Erythroblast (primary cell): ENCODE measurements at regions not wholly inside any gene's neighbourhood (a gene's known extent, or its start where the extent isn't known, plus 50 kb on each side); places are given as distances from the start of the nearest gene placed in this dataset.

Experiments used
- GATA1 ChIP-seq: IDR thresholded peaks from 2 replicates; pipeline ENCODE4 v1.6.1; 2011; ENCODE audit warnings: low read depth, mild to moderate bottlenecking, control low read depth, low read length, moderate library complexity
- POLR2A ChIP-seq: IDR thresholded peaks from 2 replicates; pipeline ENCODE4 v1.6.1; 2011; ENCODE audit warnings: mild to moderate bottlenecking, low read length

- TF ChIP-seq POLR2A (no peak), GATA1 (no peak)
These were observed 240.1 kb upstream of the MMADHC start for GRCh38 chr2:149827585-149828126.
